ENCODE measurements at regions not wholly inside any gene's neighbourhood (a gene's known extent, or its start where the extent isn't known, plus 50 kb on each side); places are given as distances from the start of the nearest gene placed in this dataset.
"Not testable (repeated sequence)": the region's sequence is repeated elsewhere in the genome, so short reads cannot be mapped to it uniquely, and the experiment has no call there.

DNA sequence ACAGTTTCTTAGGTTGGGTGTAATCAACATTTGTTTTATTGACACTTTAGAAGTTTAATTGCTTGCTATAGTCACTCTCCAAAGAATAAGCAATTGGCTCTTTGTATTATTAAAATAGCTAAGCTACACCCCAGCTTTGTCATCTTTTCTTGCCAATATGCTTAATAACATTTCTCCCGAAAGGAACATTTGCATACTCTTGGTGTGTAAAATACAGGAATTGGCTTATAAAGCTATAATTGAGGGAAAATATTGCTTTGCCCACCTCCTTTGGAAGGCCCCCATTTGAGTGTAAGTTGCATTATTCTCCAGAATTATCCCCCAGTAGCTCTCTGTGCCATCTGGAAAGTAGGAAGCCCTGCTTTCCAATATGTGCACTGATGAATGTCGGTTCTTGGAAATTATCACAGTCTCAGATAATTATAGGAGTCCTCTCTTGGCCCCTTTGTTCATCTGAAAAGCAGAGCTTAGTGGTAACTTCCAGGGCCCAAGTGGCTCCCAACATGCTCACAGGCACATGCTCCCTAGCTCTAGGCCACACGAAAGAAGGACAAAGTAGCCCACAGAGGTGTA, 92.4 kb upstream of the B3GAT2 start:
- no peak for DNase-seq (ENCODE audit: low read depth in 4 of 4, low spot score in 3 of 4)

DNA sequence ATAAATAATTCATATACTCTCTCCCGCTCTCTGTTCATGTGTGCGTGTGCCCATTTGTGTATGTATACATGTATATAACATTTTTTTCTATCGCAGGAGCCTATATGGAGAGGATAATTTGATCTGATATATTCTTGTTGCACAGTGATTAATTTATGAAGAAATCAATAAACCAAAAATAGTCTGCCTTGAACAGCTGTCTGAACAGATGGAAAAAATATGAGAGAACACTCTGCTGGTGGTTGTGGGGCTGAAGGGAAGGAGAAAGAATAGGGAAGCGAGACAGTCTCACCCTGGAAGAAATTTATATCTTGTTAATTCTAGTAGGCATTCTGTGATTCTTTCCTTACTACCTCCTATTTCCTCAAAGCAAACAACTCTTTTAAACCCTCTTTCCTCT, 96.6 kb upstream of the B3GAT2 start:
- DNase-seq (ENCODE audit: low read depth in 4 of 4, low spot score in 3 of 4) = no peak

DNA sequence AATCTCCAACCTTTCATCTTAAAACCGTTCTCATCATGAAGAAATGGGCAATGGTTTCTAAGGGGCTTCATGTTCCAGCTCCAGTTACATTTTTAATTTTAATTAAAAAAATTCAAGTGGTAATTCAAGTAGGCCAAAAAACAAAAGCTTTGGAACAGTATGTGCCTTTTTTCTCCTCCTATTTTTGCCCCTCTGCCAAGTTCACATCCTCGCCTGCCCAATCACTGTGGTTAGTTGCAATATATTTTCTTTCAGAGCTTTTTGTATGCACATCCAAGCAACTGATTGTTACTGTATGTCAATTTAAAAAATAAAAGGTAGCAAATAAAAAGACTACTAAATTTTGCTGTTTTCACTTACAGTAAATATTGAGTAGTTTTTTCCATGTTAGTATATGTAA, 99.8 kb upstream of the B3GAT2 start:
- no peak for DNase-seq (ENCODE audit: low read depth in 4 of 4, low spot score in 3 of 4)

DNA sequence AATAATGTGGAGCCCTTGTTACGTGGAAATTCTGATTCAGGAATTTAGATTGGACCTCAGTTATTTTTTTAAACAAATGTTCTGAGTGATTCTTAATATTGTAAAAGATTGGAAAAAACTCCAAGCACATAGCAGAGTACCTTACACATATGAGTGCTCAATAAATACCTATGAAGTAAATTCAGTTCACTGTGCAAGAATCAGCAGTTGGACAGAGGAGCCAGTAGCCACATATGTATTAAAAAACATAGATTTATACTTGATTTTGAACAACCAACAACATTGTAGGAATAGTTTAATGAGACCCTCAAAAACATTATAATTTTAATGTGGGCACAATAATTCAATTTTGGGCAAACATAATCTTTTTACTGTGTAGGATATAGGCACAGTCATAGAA, 109.3 kb upstream of the B3GAT2 start:
- no peak for DNase-seq (ENCODE audit: low read depth in 4 of 4, low spot score in 3 of 4)

DNA sequence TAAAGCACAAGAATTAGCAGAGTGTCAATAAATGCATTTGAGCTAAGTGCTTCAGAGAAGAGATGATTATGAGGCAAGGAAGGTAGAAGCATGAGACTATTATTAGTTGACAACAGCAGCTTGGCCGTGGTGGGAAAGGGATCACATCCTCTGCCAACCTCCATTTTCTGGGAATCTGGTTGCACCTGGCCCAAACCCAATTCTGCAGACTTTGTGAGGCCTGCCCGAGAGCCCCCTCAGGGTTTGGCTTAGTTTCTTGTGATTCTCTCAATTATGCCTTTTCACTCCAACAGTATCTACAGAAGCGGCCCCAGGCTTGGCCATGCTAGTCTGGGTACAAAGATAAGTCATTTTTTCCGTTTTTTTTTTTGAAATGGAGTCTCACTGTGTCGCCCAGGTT, 111.0 kb upstream of the B3GAT2 start:
- no peak for DNase-seq (ENCODE audit: low read depth in 4 of 4, low spot score in 3 of 4)

DNA sequence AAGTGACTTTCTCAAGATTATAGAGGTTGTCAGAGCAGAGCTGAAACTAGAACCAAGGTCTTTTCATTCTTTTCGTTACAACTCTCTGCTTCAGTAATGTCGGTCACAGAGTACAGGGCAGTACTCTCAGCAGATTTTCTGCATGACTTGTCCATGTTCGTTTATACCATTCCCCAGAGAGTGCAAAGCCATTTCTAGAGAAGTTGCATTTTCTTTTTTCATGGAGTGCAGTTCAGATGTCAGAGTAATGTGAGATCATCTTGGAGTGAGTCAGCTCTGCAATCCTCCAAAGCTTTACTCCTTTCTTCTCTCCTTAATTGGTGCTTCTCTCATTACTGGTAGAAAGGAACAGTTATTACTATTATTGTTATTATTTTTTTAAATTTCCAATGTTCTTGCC, 115.6 kb upstream of the B3GAT2 start:
- DNase-seq (ENCODE audit: low read depth in 4 of 4, low spot score in 3 of 4) = no peak

DNA sequence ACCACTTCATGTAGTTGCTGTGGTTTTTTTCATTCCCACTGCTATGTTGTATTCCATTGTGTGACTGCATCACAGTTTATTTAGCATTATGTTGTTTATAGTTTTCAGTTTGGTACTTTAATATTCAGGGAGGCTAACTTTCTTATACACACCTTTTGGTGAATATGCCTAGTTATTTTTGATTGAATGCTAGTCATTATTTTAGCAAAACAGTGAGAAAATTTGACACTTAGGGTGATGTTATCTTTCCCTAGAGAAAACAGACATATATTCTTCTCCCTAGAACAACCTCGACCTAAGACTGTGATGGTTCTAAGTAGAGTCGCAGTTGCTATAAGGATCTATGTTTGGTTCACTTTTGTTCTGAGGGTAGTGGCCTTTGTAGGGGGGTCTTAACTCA, 120.8 kb upstream of the B3GAT2 start:
- no peak for DNase-seq (ENCODE audit: low read depth in 4 of 4, low spot score in 3 of 4)

DNA sequence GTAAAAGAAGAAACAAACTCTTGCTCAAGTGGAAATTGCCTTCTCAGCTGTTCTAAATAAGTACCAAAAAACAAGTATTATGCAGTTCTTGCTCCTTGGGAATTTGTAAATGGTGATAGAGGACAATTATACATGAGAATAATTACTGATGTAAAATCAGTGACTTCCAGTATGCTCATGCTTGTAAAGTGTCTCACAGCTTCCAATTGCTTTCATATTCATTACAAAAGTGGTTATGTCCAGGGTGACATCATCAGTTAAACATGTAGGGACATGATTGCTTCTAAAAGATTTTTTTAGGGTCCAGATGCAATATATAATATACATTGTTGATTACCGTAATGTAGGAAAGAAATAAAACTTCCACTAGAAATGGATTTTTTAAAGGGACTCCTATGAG, 122.8 kb upstream of the B3GAT2 start:
- DNase-seq (ENCODE audit: low read depth in 4 of 4, low spot score in 3 of 4) = no peak

DNA sequence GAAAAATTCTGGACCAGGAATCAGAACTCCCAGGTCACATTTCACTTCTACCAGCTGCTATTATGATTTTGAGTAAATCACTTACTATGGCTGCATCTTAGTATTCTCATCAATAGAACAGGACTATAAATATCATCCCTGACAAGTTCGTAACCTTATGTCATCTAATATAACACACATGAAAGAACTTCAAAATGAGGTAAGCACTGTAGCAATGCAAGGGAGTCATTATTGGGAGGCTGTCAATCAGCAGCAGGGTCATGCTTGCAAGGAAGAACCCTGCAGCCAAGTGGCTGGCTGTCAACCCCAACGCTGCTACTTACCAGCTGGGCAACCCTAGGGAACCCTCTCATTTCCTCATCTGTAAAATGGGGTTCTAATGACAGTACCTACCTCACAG, 123.3 kb upstream of the B3GAT2 start:
- DNase-seq (ENCODE audit: low read depth in 4 of 4, low spot score in 3 of 4) = no peak

DNA sequence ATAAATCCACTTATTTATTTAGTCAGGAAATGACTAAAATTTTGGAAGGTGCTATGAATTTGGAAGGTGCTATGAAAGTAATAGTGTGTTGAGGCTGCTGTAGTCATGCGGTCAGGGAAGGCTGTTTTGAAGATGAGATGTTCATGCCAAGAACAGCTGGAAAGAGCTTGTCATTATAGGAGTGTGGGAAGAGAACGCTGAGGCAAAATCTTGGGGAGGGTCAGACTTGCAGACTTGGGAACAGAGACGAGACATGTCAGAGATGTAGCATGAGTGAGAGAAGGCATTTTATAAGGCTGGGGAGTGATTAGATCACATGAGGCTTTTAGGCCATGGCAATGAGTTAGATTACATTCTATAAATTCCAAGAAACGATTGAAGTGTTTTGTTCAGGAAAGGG, 124.0 kb upstream of the B3GAT2 start:
- no peak for DNase-seq (ENCODE audit: low read depth in 4 of 4, low spot score in 3 of 4)

DNA sequence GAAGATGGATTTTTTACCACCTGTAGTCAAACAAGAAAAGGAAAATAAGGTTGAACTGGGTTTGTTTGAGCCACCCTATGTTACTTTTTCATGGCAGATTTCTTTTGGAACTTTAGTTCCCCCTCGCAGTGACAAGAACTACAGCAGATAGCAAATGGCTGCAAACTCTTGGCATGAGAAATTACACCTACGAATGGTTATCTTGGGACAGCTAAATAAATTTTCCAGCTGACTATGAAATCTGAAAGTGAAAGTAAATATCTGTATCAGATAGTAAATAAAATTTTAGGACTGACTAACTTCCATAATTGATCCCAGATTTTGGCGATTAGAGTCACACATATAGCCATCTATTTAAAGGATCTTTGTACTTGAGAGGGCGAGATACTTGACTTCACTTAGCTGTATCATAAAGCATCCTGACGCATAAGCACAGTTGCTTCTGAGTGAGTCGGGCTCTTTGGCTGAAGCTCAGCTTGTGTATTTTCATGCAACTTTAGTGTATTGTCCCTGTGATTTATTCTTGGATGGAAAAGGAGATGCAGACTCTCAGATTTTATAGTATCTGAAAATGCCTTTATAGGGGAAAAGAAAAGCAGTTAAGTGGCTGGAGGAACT, 125.3 kb upstream of the B3GAT2 start:
- DNase-seq (ENCODE audit: low read depth in 4 of 4, low spot score in 3 of 4) = no peak

DNA sequence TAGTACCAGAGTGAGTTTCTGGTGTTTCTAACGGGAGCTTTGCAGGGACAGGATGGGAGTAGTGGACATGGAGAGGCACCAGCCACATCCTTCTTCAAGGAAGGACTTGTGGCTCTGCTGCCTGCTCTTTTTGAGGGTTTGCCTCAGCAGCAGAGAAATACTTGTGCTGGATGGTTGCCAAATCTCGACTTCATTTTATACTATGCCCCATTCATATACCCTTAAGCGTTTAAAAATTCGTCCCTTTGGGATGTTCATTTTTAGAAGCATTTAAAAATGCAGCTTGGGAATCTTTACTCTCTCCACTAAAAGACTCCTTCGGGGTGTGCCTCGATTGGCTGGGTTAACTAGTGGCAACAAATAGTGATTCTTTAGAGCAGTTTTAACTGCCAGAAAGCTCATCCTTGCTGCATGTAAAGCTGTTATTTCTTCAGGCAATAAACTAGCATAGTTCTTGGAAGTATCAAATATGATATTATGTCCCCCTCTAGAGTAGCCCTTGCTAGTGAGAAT, 126.5 kb upstream of the B3GAT2 start:
- no peak for DNase-seq (ENCODE audit: low read depth in 4 of 4, low spot score in 3 of 4)

DNA sequence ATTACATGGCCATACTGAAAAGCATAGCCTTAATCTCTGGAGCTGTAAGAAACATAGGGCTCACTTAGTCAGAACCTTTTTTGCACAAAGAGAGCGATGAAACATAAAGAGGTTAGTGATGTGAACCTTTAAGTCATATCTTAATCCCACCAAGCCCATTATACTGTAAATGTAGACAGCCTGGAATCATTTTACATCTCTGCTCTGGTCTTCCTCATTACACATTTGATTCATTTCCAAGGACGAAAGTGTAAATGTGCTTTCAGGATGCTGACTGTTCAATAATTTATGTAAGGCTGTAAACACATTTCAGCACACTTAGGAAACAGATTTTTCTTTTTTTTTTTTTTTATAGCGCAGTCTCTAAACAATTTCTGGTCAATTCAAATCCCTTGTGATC, 131.3 kb upstream of the B3GAT2 start:
- DNase-seq (ENCODE audit: low read depth in 4 of 4, low spot score in 3 of 4) = no peak

DNA sequence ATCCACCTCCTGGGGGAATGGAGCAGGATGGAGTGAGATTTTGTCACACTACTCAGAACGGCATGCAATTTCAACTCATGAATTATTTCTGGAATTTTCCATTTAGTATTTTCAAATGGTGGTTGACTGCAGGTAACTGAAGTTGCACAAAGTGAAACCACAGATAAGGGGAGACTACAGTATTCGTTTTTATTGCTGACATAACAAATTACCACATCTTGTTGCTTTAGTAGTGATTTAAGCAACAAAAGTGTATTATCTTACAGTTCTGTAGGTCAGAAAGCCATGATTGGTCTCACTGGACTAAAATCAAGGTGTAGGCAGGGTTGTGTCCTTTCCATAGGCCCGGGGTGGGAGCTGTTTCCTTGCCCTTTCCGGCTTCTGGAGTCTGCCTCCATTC, 133.4 kb upstream of the B3GAT2 start:
- no peak for DNase-seq (ENCODE audit: low read depth in 4 of 4, low spot score in 3 of 4)

DNA sequence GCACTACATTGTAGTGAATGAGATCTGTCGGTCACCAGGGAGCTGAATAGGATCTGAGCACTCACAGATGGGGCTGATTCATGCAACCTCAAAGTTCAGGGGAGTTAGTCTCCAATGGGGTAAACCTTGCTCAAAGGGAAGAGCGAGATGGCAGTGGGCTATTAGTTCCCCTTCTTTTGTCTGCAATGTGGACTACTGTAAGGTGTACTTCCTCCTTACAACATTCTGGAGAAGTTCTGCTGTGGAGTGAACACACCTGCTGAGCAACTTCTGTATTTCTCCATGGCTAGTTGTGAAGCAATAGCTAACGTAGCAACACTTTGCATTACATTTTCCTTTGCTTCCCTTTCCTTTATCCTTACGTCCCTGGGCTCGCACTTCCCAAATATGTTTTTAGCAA, 134.3 kb upstream of the B3GAT2 start:
- DNase-seq (ENCODE audit: low read depth in 4 of 4, low spot score in 3 of 4) = no peak

DNA sequence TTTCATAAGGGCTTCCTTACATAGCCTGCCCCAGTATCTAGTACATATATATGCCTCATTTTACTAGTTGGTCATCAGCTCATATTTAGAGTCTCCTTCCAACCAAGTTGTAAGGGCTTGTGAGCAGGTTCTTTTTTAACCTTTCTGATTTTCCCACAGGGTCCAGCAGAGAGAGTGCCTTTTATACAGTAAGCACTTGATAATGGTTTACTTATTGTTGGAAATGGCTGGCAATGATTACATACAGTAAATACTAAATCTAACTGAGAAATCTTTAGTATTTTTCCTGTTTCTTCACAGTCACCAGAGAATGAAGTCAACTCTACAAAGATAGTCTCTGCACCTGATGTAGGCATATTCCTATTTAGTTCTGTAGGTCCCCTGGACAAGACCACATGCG, 135.1 kb upstream of the B3GAT2 start:
- DNase-seq (ENCODE audit: low read depth in 4 of 4, low spot score in 3 of 4) = no peak

DNA sequence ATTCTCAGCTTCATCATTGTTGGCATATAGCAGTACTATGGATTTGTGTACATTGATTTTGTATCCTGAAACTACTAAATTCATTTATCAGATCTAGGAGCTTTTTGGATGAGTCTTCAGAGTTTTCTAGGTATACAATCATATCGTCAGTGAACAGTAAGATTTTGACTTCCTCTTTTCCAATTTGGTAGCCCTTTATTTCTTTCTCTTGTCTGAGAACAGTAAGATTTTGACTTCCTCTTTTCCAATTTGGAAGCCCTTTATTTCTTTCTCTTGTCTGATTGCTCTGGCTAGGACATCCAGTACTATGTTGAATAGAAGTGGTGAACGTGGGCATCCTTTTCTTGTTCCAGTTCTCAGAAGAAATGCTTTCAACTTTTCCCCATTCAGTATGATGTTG, 140.4 kb upstream of the B3GAT2 start:
- DNase-seq (ENCODE audit: low read depth in 4 of 4, low spot score in 3 of 4) = not testable (repeated sequence)

DNA sequence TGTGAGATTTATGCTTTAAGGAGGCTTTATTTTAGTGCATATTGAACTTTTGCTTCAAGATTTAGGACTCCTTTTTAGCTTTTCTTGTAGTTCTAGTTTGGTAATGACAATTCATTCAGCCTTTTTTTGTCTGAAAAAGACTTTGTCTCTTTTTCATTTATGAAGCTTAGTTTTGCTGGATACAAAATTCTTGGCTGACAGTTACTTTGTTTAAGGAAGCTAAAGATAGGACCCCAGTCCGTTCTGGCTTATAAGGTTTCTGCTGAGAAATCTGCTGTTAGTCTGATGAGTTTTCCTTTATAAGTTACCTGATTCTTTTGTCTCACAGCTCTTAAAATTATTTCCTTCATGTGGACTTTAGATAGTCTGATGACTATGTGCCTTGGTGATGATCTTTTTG, 142.8 kb upstream of the B3GAT2 start:
- no peak for DNase-seq (ENCODE audit: low read depth in 4 of 4, low spot score in 3 of 4)

DNA sequence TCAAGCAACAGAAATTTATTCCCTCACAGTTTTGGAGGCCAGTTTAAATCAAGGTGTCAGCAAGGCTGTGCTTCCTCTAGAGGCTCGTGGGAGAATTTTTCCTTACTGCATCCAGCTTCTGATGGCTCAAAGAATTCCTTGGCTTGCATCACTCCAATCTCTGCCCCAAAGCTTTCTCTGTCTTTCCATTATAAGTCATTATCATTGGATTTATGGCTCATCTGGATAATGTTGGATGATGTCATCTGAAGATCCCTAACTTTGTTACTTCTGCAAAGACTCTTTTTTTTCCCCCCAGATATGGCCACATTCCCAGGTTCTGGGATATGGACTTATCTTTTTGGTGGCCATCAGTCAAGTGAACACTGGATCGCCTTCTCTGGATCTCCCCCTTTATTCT, 146.3 kb upstream of the B3GAT2 start:
- DNase-seq (ENCODE audit: low read depth in 4 of 4, low spot score in 3 of 4) = no peak

DNA sequence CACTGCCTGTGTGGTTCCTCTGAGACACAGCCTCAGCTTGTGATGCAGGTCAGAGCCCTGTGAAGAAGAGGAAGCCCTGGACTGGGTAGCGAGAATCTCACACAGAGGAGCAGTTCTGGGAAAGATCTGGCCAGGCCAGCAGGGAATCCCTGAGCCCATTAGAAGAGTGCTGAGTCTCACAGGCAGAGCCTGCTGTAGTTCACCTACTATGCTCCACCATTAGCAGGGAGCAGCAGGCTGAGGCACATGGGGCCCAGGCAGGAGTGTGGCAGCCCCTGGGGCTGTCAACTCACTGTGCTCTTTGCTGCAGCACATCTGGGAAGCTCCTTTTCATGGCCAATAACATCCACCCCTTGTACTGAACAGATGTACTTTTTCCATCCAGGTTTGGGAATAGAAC, 146.8 kb upstream of the B3GAT2 start:
- no peak for DNase-seq (ENCODE audit: low read depth in 4 of 4, low spot score in 3 of 4)

DNA sequence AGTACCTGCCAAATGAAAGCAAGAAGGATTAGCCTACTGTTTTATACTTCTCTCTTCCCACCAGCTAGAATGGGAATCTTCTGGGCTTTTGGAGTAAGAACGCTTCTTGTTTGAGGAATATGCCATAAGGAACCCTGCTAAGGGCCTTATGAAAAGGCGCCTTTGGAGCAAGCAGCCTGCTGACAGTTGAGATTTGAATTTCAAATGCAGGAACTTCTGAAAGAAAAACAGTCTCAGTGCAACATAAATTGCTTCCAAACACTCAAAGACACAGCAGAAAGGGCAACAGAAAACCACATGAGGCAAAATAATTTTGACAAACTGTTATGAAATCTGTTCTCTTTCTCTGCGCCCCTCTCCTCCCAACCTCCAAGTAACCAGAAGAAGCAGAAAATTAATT, 149.4 kb upstream of the B3GAT2 start:
- no peak for DNase-seq (ENCODE audit: low read depth in 4 of 4, low spot score in 3 of 4)

DNA sequence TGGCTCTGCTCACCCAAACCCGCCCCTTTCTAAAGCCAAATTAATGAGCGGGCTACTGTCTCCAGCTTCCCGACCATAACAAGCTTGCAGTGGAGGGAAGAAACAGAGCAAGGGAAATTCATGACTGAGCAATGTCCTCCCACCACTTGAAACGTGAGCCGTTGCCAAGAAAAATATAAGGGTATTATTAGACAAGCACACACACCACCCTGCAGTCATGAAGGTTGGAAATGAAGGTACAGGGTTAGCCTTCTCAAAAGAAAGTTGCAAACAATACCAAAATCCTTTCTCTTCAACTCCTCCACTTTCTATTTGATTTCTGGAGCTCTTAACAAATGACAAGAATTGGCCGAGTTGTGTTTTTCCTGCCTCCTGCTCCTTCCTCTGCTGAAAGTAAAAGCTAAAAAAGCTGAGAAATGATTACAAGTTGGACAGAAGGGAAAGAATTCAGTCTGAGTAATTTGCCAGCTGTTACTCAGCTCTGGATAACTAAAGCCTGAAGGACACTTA, 151.1 kb upstream of the B3GAT2 start:
- peak; percentile 47 to 60 (median 54) for DNase-seq (ENCODE audit: low read depth in 4 of 4, low spot score in 3 of 4)

DNA sequence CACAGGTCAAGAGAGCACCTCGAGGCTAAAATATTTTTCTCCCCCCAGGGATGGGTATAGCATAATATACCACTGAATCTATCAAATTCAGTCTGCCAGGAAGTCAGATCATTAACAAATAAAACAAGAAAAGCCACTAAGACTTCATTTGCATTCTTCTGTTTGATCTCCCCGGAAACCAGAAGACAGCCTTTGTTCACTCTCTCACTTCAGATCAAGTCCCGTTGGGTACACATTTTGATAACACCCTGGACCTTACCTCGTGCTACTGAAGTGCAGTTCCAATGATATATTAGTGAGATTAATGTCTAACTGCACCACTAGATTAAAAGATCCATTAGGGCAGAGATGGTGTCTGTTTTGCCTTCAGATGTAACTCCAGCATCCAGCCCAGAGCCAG, 157.7 kb upstream of the B3GAT2 start:
- DNase-seq (ENCODE audit: low read depth in 4 of 4, low spot score in 3 of 4) = no peak
